HG02885 (cell line): ENCODE measurements at regions not wholly inside any gene's neighbourhood (a gene's known extent, or its start where the extent isn't known, plus 50 kb on each side); places are given as distances from the start of the nearest gene placed in this dataset.
"Not testable (repeated sequence)": the region's sequence is repeated elsewhere in the genome, so short reads cannot be mapped to it uniquely, and the experiment has no call there.

Experiments used
- ATAC-seq: cut with Tn5 transposase; IDR thresholded peaks from one replicate; pipeline ENCODE4 v1.9.1; 2021; ENCODE audit warnings: mild to moderate bottlenecking; ENCODE audit not compliant: unreplicated experiment, poor library complexity

- no peak for ATAC-seq
These were observed 230.8 kb downstream of the TFAP2B start for GRCh38 chr6:51049288-51049982.

DNA sequence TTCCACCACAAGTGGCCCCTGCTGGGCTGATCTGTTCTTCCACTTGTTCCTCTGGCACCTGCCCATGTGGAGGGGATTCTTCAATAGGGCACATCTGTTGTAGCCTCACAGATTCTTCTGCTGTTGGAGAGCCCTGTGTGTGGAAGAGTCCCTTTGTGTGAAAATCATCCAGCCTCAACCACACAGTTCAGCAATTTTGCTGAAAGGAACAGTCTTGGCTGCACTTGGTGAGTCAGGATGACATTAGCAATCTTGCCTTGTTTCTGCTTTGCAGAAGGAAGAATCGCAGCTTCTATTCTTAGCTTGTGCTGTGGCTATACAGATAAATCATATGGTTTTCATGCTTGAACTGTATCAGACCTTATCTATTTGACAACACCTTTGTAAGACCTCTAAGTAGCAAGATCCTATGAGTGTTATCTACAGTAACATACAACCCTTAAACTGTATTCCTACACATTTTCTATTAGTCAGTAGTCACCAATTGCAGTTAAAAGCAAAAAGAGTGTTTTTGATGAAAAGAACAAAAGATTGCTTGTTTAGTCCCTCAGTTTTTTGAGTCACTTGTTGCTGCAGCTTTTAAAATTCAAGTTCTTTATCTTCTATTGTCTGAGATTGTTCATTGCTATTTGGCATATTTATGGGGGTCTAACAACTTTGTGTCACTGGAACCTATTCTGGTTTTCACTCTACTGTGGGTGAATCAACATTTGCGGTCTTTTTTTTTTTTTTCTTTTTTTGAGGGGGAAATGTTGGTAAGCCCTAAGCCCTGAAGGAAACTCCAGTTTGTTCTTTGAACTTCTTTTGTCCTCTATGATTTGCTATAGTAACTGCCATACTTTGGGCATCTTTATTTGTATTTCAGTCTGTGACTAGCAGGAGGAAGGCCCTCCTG lies 231.6 kb downstream of the TFAP2B start:
- ATAC-seq: no peak

- not testable (repeated sequence) for ATAC-seq
These were observed 234.0 kb downstream of the TFAP2B start for GRCh38 chr6:51052716-51053115.

DNA sequence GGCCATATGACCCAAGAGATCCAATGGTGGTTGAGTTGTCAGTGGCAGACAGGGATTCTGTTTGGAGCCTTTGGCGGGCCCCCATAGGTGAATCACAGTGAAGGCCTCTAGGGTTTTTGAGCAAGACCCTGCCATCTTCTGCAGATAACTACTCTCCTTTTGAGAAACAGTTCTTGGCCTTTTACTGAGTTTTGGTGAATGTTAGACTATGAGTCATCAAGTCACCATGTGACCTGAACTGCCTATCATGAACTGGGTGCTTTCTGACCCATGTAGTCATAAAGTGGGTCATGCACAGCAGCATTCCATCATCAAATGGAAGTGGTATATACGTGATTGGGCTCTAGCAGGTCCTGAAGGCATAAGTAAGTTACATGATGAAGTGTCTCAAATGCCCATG lies 236.6 kb downstream of the TFAP2B start:
- not testable (repeated sequence) for ATAC-seq

GRCh38 chr6:51057296-51057695 lies 238.6 kb downstream of the TFAP2B start:
- no peak for ATAC-seq

GRCh38 chr6:51060262-51060762 lies 241.6 kb downstream of the TFAP2B start:
- no peak for ATAC-seq

DNA sequence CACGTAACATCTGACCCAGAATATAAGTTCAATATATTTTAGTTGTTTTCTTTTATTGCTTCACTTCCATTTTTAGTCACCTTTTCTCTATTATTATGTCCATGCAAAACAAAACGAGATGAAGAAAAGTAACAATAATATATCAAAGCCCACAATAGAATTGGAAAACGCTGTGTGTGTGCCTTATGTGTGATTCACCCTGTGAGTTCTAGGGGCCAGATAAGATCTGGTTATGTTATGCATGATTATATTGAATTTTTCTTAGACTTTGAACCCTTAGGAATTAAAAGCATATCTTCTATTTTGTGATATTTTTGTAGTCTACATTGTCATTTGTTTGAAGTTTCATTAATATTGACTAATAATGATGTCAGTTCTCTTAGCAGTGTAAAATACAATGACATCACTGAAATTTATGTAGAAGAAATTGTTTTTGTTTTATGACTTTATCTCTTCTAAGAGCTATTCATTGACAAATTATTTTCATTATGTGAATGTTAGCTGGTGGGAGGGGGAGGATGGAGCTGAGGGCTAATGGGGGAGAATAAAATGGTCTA lies 243.6 kb downstream of the TFAP2B start:
- no peak for ATAC-seq

- no peak for ATAC-seq
These were observed 259.3 kb downstream of the TFAP2B start for GRCh38 chr6:51077821-51078518.

DNA sequence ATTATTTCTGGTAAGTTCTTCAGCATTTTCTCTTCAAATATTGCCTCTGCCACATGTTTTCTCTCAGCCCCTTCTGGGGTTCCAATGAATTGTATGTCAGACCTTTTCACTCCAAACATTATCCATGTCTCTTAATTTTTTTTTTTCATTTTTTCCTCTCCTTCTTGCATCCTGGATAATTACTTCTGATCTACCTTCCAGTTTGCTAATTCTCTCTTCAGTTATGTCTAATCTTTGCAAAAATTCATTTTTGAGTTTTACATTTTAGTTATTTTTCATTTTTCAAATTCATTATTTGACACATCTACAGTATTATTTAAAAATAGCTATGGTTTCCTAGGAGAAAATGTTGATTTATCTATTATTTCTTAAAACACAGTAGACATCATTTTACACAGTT lies 271.7 kb downstream of the TFAP2B start:
- no peak for ATAC-seq

DNA sequence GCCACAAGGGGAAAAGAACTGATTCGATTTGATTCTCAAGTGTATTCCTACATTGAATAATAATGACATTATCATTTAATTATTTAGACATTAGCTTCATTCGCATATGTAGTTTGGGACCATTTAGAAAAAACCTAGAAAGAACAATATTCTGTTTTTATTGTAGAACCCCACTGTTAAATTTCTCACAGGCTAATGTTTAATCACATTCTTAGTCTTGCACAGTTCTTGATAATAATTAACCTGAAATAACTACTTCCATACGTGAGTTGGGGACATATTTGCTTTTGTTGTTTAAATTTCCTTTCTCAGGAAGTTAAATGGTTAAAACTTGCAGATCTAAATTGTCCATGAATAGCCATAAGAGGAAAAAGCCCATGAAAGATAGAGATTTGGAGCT lies 275.2 kb downstream of the TFAP2B start:
- ATAC-seq: no peak

DNA sequence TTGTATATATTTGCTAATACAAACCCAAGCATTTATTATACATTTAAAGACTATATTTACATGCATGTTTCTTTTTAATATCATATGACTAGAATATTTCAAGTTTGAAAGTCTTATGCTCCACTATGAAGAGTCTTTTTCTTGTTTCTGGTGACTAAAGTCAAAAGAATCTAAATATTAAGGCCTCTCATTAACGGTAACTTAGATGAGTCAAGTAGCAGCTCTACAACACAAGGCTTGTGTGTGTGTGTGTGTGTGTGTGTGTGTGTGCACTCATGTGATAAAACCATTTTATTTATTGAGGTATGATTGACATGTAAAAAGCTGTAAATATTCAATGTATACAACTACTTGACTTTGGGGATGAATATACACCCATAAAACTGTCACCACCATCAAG lies 275.6 kb downstream of the TFAP2B start:
- ATAC-seq: no peak

- no peak for ATAC-seq
These were observed 279.6 kb downstream of the TFAP2B start for GRCh38 chr6:51098246-51098645.

DNA sequence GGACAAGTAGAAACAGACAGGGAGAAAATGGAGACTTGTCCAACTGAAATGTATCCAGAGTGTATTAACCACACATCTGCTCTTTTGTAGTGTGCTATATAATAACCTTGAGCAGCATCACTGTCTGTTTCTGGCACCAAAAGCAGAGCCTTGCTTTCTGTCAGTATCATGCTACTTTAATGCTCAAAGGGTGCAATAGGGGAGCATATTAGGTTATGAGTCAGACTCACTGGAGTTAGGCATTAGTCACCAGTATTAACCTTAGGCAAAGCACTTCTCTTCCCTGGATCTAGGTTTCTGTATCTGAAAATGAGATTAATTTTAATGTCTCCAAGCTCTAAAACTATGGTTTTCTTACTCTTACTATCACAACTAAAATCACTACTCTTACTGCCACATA lies 280.1 kb downstream of the TFAP2B start:
- no peak for ATAC-seq

DNA sequence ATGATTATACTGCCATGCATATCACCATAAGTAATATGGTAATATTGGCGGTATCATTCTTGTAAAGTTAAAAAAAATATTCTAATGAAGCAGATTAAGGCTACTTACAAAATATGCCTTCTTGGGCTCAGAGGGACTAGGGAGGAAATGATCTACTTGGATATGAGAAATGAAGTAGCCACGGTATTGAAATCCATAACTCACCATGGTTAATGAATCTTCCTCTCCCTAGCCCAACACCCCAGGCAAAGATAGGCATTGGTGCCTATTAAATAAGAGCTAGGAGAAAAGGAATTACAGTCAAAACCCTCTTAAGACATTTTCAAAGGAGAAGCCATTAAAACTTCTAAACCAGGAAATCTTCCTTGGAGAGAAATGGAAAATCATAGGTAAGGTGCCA lies 280.5 kb downstream of the TFAP2B start:
- no peak for ATAC-seq

DNA sequence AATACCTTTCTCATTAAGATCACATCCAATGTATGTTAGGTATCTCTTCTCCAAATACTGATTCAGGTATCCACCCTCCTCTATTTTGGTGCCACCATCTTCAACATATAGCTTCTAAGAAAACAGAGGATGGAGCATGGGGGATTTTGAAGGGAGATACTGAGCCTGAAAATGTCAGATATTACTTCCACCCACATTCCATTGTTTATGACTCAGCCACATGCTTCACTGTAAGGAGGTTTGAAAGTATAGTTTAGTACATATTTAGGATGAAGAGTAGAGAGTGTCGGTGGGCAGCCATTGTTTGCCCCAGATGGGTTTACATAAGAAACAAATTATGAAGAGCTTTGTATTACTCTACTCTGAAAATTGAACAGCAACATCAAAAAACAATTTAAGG lies 286.7 kb downstream of the TFAP2B start:
- no peak for ATAC-seq

- no peak for ATAC-seq
These were observed 289.1 kb downstream of the TFAP2B start for GRCh38 chr6:51107769-51108203.

GRCh38 chr6:51108563-51109234 lies 290.0 kb downstream of the TFAP2B start:
- ATAC-seq: no peak

- no peak for ATAC-seq
These were observed 294.1 kb downstream of the TFAP2B start for GRCh38 chr6:51112731-51113130.

DNA sequence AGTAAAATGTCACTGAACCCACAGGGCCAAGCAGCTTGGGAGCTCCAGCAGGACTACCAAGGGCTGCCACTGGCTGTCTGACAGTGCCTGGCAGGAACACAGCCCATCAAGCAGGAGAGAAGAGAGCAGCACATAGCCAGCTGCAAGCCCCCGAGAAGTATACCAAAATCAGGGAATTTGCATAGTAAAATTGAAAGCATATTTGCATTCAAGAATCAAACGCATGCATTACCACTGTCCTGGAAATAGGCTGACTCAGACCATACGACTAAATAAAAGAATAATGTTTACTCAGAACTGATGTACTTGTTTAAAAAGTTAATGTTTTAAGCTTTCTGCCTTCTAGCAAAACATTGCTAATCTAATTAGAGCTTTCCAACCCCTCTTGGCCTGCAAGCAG lies 298.1 kb downstream of the TFAP2B start:
- ATAC-seq: no peak

DNA sequence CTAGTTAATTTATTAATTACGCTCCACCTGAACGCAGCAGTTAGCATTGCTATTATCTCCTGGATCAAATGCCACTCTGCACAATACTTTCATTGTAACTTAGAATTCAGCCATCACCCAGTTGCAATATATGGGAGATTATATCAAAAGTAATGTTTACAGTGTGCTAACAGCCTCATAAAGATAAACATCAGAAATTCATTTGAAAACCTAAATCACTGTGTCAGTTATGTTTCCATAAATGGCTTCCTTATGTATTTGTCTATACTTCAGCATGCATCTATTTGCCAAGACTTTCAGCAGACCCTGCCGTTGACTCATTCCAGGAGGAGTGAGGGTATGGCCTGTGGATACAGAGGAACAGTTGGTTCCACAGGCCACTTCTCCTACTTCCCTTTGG lies 300.1 kb downstream of the TFAP2B start:
- ATAC-seq: no peak
